ENCODE measurements at regions not wholly inside any gene's neighbourhood (a gene's known extent, or its start where the extent isn't known, plus 50 kb on each side); places are given as distances from the start of the nearest gene placed in this dataset.

- no peak for TF ChIP-seq CTCF (conservative IDR thresholded peaks at IDR 0.05; ENCODE audit: control insufficient read depth, insufficient read depth, low read depth, low read length)
Measured at GRCh38 chr9:86562691-86563090, 208.5 kb upstream of the TUT7 start.

GRCh38 chr9:86557918-86558317, 203.7 kb upstream of the TUT7 start:
- H3K4me3 ChIP-seq (ENCODE audit: control insufficient read depth, low read depth, low read length) = no peak overlapping the region
- DNase-seq (ENCODE audit: low read depth) = no peak
- TF ChIP-seq CTCF (conservative IDR thresholded peaks at IDR 0.05; ENCODE audit: control insufficient read depth, insufficient read depth, low read depth, low read length) = no peak

More at GRCh38 chr9:86562691-86563090, 208.5 kb upstream of the TUT7 start:
- H3K4me3 ChIP-seq (ENCODE audit: control insufficient read depth, low read depth, low read length) = no peak overlapping the region
- no peak for DNase-seq (ENCODE audit: low read depth)

GRCh38 chr9:86557063-86557766, 203.0 kb upstream of the TUT7 start:
- TF ChIP-seq CTCF (conservative IDR thresholded peaks at IDR 0.05; ENCODE audit: control insufficient read depth, insufficient read depth, low read depth, low read length) = no peak
- peak; percentile 96 for DNase-seq (ENCODE audit: low read depth)
- H3K4me3 ChIP-seq (ENCODE audit: control insufficient read depth, low read depth, low read length) = no peak overlapping the region

GRCh38 chr9:86555661-86556060, 201.5 kb upstream of the TUT7 start:
- no peak overlapping the region for H3K4me3 ChIP-seq (ENCODE audit: control insufficient read depth, low read depth, low read length)
- DNase-seq (ENCODE audit: low read depth) = no peak
- no peak for TF ChIP-seq CTCF (conservative IDR thresholded peaks at IDR 0.05; ENCODE audit: control insufficient read depth, insufficient read depth, low read depth, low read length)

- no peak overlapping the region for H3K4me3 ChIP-seq (ENCODE audit: control insufficient read depth, low read depth, low read length)
- DNase-seq (ENCODE audit: low read depth) = peak; percentile 69
- no peak for TF ChIP-seq CTCF (conservative IDR thresholded peaks at IDR 0.05; ENCODE audit: control insufficient read depth, insufficient read depth, low read depth, low read length)
Measured at GRCh38 chr9:86550401-86550800, 196.2 kb upstream of the TUT7 start.

GRCh38 chr9:86549920-86550319, 195.7 kb upstream of the TUT7 start:
- H3K4me3 ChIP-seq (ENCODE audit: control insufficient read depth, low read depth, low read length) = no peak overlapping the region
- no peak for TF ChIP-seq CTCF (conservative IDR thresholded peaks at IDR 0.05; ENCODE audit: control insufficient read depth, insufficient read depth, low read depth, low read length)
- peak; percentile 73 for DNase-seq (ENCODE audit: low read depth)
